K562 (cell line): ENCODE measurements at regions not wholly inside any gene's neighbourhood (a gene's known extent, or its start where the extent isn't known, plus 50 kb on each side); places are given as distances from the start of the nearest gene placed in this dataset.

Experiments used
- POLR2A ChIP-seq: fragments of 450-650 bp; conservative IDR thresholded peaks from 2 replicates; pipeline ENCODE4 v1.6.1; 2016
- PPARD ChIP-seq: fragments of 250-450 bp; sonication (Bioruptor Pico); IDR thresholded peaks from 2 replicates; pipeline ENCODE4 v1.8.0; 2022; ENCODE audit warnings: inconsistent platforms, mild to moderate bottlenecking, moderate library complexity
- TAF7 ChIP-seq: fragments of 450-650 bp; IDR thresholded peaks from 2 replicates; pipeline ENCODE4 v1.6.1; 2016; ENCODE audit warnings: missing genetic modification characterization, missing compliant biosample characterization

GRCh38 chr3:153277029-153277428, 115.0 kb downstream of the RAP2B start:
- no peak for TF ChIP-seq TAF7 (tag)
- no peak for TF ChIP-seq PPARD (CRISPR knock-in tag)
- TF ChIP-seq POLR2A = no peak
